ENCODE measurements at regions not wholly inside any gene's neighbourhood (a gene's known extent, or its start where the extent isn't known, plus 50 kb on each side); places are given as distances from the start of the nearest gene placed in this dataset.

- no peaks in the 10 kb centered on the region for H3K79me2 ChIP-seq (ENCODE audit: insufficient read depth, low read length)
- no peak for FAIRE-seq
- intact Hi-C loops (cut with micrococcal nuclease; ENCODE audit: unreplicated experiment) = no loop called here
- POLR2A ChIA-PET = no interaction called here
- no peaks in the 10 kb centered on the region for H4K20me1 ChIP-seq (ENCODE audit: insufficient read depth, low read length)
- no peak overlapping the region for H3K4me2 ChIP-seq (ENCODE audit: low read depth, low read length)
- peaks cover 94% of the 10 kb centered on the region for H3K9me3 ChIP-seq (ENCODE audit: low read length)
- H3K36me3 ChIP-seq (replicated peaks in 1 of 2; ENCODE audit: control insufficient read depth in 1 of 2, insufficient read depth in 2 of 2, low read length in 2 of 2) = no peaks in the 10 kb centered on the region
- H3K4me3 ChIP-seq (replicated peaks in 1 of 3; ENCODE audit: insufficient read depth in 1 of 3, low read depth in 2 of 3, low read length in 3 of 3) = no peak overlapping the region
- H3K9ac ChIP-seq (ENCODE audit: insufficient read depth, low read depth, low read length) = no peak overlapping the region
- H2AFZ ChIP-seq (ENCODE audit: low read length) = no peak overlapping the region
- no peak for DNase-seq (ENCODE audit: low spot score)
- no peak for ATAC-seq
- H3K27me3 ChIP-seq (ENCODE audit: control insufficient read depth in 1 of 2, insufficient read depth in 2 of 2, low read length in 2 of 2) = no peaks in the 10 kb centered on the region
- WGBS (ENCODE audit: low lambda C conversion rate) = 0% methylated on average over 1 of the region's 1 CpG
- no peaks in the 10 kb centered on the region for H3K4me1 ChIP-seq (ENCODE audit: insufficient read depth, low read length)
- H3K27ac ChIP-seq (ENCODE audit: extremely low read length, insufficient read depth, low read length) = no peak overlapping the region
- TF ChIP-seq NR2C2 (CRISPR knock-in tag; IDR thresholded peaks at IDR 0.05; ENCODE audit: borderline replicate concordance) (no peak), ATF6 (CRISPR knock-in tag; conservative IDR thresholded peaks at IDR 0.05) (no peak), ZBTB8A (CRISPR knock-in tag; IDR thresholded peaks at IDR 0.05; ENCODE audit: borderline replicate concordance, low read depth) (no peak), IRF1 (CRISPR knock-in tag; IDR thresholded peaks at IDR 0.05; ENCODE audit: low read depth) (no peak), ZNF546 (CRISPR knock-in tag; conservative IDR thresholded peaks at IDR 0.05) (no peak), GATA4 (IDR thresholded peaks at IDR 0.05; ENCODE audit: borderline replicate concordance, low read depth) (no peak), ZNF782 (CRISPR knock-in tag; IDR thresholded peaks at IDR 0.05; ENCODE audit: borderline replicate concordance) (no peak), FOXP4 (CRISPR knock-in tag; IDR thresholded peaks at IDR 0.05) (no peak), KLF6 (CRISPR knock-in tag; IDR thresholded peaks at IDR 0.05) (no peak), ZNF562 (CRISPR knock-in tag; IDR thresholded peaks at IDR 0.05; ENCODE audit: borderline replicate concordance) (no peak), ZFP1 (CRISPR knock-in tag; IDR thresholded peaks at IDR 0.05) (no peak), ZNF33A (CRISPR knock-in tag; IDR thresholded peaks at IDR 0.05; ENCODE audit: borderline replicate concordance) (no peak), ZNF644 (CRISPR knock-in tag; IDR thresholded peaks at IDR 0.05; ENCODE audit: low read depth) (no peak), EEA1 (CRISPR knock-in tag; IDR thresholded peaks at IDR 0.05; ENCODE audit: borderline replicate concordance) (no peak), ZNF468 (CRISPR knock-in tag; IDR thresholded peaks at IDR 0.05) (no peak), SPEN (CRISPR knock-in tag; IDR thresholded peaks at IDR 0.05; ENCODE audit: low read depth) (no peak), DRAP1 (CRISPR knock-in tag; IDR thresholded peaks at IDR 0.05) (no peak), FOXP1 (IDR thresholded peaks at IDR 0.05) (no peak), FOXP1 (CRISPR knock-in tag; IDR thresholded peaks at IDR 0.05) (no peak)
- in situ Hi-C loops (cut with HindIII; ENCODE audit: extremely low pct_ligation_motif_present, low pct_unique_long_range_greater_than_20kb) = no loop called here
- no TSS peak for BruUV-seq (replicated peaks)
- CTCF ChIA-PET (ENCODE audit: low intra/inter-chr PET ratio, low total read pairs) = no interaction called here
Observed at GRCh38 chr2:22517141-22517540, 867.8 kb upstream of the KLHL29 start.

All from HepG2 (cell line).